ENCODE measurements at regions not wholly inside any gene's neighbourhood (a gene's known extent, or its start where the extent isn't known, plus 50 kb on each side); places are given as distances from the start of the nearest gene placed in this dataset.

- TF ChIP-seq POLR2A (IDR thresholded peaks at IDR 0.05), result no peak
- TF ChIP-seq POLR2AphosphoS5 (IDR thresholded peaks at IDR 0.05), result no peak
- no peak for TF ChIP-seq CTCF (IDR thresholded peaks at IDR 0.05)
Observed at GRCh38 chr15:31587583-31587982, 260.9 kb downstream of the KLF13 start.

Data from prostate gland (tissue), 2 donors.